IPS DF 19.7 (cell line): ENCODE measurements at regions not wholly inside any gene's neighbourhood (a gene's known extent, or its start where the extent isn't known, plus 50 kb on each side); places are given as distances from the start of the nearest gene placed in this dataset.
"Not testable (repeated sequence)": the region's sequence is repeated elsewhere in the genome, so short reads cannot be mapped to it uniquely, and the experiment has no call there.

Source experiments
- DNase-seq: peaks from one replicate; pipeline ENCODE4 v3.0.0-alpha.2; 2013; ENCODE audit warnings: low read depth, low spot score

- no peak for DNase-seq
These were observed 244.1 kb downstream of the LPIN1 start for GRCh38 chr2:11990576-11990975.

- no peak for DNase-seq
These were observed 247.3 kb downstream of the LPIN1 start for GRCh38 chr2:11993749-11994148.

- DNase-seq, result no peak
These were observed 249.0 kb downstream of the LPIN1 start for GRCh38 chr2:11995456-11995855.

- no peak for DNase-seq
These were observed 250.2 kb downstream of the LPIN1 start for GRCh38 chr2:11996618-11997017.

- no peak for DNase-seq
These were observed 250.7 kb downstream of the LPIN1 start for GRCh38 chr2:11997142-11997541.

GRCh38 chr2:11998218-11998617, 251.8 kb downstream of the LPIN1 start:
- no peak for DNase-seq

- DNase-seq, result no peak
These were observed 252.4 kb downstream of the LPIN1 start for GRCh38 chr2:11998626-11999378.

GRCh38 chr2:12001621-12002020, 255.2 kb downstream of the LPIN1 start:
- no peak for DNase-seq

GRCh38 chr2:12002215-12002614, 255.8 kb downstream of the LPIN1 start:
- DNase-seq, result no peak

GRCh38 chr2:12004713-12005112, 258.3 kb downstream of the LPIN1 start:
- no peak for DNase-seq

- DNase-seq, result no peak
These were observed 259.7 kb downstream of the LPIN1 start for GRCh38 chr2:12005886-12006681.

GRCh38 chr2:12006850-12007249, 260.4 kb downstream of the LPIN1 start:
- DNase-seq, result peak; percentile 45

GRCh38 chr2:12007282-12007681, 260.9 kb downstream of the LPIN1 start:
- no peak for DNase-seq

- DNase-seq, result no peak
These were observed 262.1 kb downstream of the LPIN1 start for GRCh38 chr2:12008425-12009061.

GRCh38 chr2:12009323-12009905, 263.0 kb downstream of the LPIN1 start:
- DNase-seq, result no peak

GRCh38 chr2:12010059-12010458, 263.6 kb downstream of the LPIN1 start:
- DNase-seq, result no peak

GRCh38 chr2:12010779-12011178, 264.3 kb downstream of the LPIN1 start:
- no peak for DNase-seq

GRCh38 chr2:12014088-12014960, 267.9 kb downstream of the LPIN1 start:
- DNase-seq, result no peak

- DNase-seq, result no peak
These were observed 271.2 kb downstream of the LPIN1 start for GRCh38 chr2:12017499-12018157.

- not testable (repeated sequence) for DNase-seq
These were observed 272.3 kb downstream of the LPIN1 start for GRCh38 chr2:12018726-12019125.
